Cardiac muscle cell (in vitro differentiated cells and primary cell): ENCODE measurements at regions not wholly inside any gene's neighbourhood (a gene's known extent, or its start where the extent isn't known, plus 50 kb on each side); places are given as distances from the start of the nearest gene placed in this dataset.

Experiments
- DNase-seq, 2 donors: peaks; one replicate each; pipeline versions ENCODE4 v3.0.0 to v3.0.0-alpha.2; 2010 to 2017; ENCODE audit warnings: low read depth in 1 of 2, low spot score in 1 of 2
- H3K27ac ChIP-seq: fragments of 200-600 bp; sonication (generic); 2 replicates; pipeline ENCODE4 v1.5.1; 2016
- H3K27me3 ChIP-seq: fragments of 200-600 bp; sonication (generic); 2 replicates; pipeline ENCODE4 v1.6.0; 2016; ENCODE audit warnings: control low read depth
- H3K36me3 ChIP-seq: fragments of 200-600 bp; sonication (generic); 2 replicates; pipeline ENCODE4 v1.5.1; 2016; ENCODE audit warnings: control low read depth
- H3K4me1 ChIP-seq: fragments of 200-600 bp; sonication (generic); 2 replicates; pipeline ENCODE4 v1.8.1; 2017; ENCODE audit warnings: low read depth, mild to moderate bottlenecking, mixed run types
- H3K4me3 ChIP-seq: fragments of 200-600 bp; sonication (generic); 2 replicates; pipeline ENCODE4 v1.5.1; 2016; ENCODE audit warnings: mild to moderate bottlenecking
- H3K9me3 ChIP-seq: fragments of 200-600 bp; sonication (generic); 2 replicates; pipeline ENCODE4 v1.5.1; 2017; ENCODE audit warnings: low read depth, mild to moderate bottlenecking, control low read depth
- TF ChIP-seq, protein P1 (sequence below): IDR thresholded peaks from 2 replicates; pipeline ENCODE4 v1.5.1; 2012; ENCODE audit warnings: low read depth, mild to moderate bottlenecking, low read length

DNA sequence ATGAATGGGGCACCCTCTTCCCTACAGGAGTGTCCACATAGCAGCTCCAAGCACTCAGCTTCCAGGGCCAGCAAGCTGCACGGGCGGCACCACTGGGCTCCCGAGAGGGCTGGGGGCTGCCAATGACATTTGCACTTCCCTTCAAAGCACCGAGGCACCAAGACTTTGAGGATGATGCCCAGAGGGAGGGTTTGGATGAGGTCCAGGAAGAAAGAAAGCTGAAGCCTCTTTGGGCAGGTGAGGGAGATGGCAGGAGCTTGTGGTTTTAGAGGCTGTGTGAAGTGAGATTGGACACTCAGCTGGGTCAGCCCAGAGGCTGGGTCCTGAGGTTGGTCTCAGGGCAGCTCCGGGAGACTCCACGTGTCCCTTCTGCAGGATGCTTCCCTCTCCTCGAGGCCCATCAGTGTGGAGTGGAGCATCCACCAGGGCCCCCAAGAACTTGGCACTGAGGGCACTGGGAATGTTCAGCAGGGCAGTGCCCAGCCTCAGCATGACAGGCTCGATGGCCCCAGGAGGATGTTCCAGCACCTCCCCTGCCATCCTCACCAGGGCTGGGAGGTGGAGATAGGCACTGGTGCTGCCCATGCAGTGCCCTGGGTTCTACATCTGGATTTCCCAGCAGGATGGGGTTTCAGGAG, 54.9 kb upstream of the IGFBP3 start:
- Histone ChIP-seq H3K27me3 (no peaks in the 10 kb centered on the region), H3K36me3 (no peaks in the 10 kb centered on the region), H3K4me1 (peaks cover 21% of the 10 kb centered on the region), H3K9me3 (no peaks in the 10 kb centered on the region), H3K27ac (no peak overlapping the region), H3K4me3 (no peak overlapping the region)
- TF ChIP-seq, protein P1, sequence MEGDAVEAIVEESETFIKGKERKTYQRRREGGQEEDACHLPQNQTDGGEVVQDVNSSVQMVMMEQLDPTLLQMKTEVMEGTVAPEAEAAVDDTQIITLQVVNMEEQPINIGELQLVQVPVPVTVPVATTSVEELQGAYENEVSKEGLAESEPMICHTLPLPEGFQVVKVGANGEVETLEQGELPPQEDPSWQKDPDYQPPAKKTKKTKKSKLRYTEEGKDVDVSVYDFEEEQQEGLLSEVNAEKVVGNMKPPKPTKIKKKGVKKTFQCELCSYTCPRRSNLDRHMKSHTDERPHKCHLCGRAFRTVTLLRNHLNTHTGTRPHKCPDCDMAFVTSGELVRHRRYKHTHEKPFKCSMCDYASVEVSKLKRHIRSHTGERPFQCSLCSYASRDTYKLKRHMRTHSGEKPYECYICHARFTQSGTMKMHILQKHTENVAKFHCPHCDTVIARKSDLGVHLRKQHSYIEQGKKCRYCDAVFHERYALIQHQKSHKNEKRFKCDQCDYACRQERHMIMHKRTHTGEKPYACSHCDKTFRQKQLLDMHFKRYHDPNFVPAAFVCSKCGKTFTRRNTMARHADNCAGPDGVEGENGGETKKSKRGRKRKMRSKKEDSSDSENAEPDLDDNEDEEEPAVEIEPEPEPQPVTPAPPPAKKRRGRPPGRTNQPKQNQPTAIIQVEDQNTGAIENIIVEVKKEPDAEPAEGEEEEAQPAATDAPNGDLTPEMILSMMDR: no peak
- no peak for DNase-seq

DNA sequence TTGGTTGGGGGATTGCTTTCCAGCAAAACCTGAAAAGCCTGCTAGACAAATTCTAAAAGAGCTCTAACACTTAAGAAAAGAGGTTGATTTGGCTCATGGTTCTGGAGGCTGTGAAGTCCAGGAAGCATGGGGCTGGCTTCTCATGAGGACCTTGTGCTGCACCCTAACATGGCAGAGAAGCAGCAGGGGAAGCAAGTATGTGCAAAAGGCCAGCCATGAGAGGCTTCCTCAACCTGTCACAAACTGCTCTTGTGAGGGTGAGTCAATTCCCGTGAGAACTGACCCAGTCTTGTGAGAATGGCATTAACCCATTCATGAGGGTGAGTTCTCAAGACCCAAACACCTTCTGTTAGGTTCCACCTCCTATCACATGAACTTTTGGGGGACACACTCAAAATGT, 54.3 kb upstream of the IGFBP3 start:
- Histone ChIP-seq H3K4me1 (peaks cover 21% of the 10 kb centered on the region), H3K36me3 (no peaks in the 10 kb centered on the region), H3K27me3 (no peaks in the 10 kb centered on the region), H3K9me3 (no peaks in the 10 kb centered on the region), H3K4me3 (no peak overlapping the region), H3K27ac (no peak overlapping the region)
- TF ChIP-seq, protein P1: no peak
- DNase-seq: no peak

DNA sequence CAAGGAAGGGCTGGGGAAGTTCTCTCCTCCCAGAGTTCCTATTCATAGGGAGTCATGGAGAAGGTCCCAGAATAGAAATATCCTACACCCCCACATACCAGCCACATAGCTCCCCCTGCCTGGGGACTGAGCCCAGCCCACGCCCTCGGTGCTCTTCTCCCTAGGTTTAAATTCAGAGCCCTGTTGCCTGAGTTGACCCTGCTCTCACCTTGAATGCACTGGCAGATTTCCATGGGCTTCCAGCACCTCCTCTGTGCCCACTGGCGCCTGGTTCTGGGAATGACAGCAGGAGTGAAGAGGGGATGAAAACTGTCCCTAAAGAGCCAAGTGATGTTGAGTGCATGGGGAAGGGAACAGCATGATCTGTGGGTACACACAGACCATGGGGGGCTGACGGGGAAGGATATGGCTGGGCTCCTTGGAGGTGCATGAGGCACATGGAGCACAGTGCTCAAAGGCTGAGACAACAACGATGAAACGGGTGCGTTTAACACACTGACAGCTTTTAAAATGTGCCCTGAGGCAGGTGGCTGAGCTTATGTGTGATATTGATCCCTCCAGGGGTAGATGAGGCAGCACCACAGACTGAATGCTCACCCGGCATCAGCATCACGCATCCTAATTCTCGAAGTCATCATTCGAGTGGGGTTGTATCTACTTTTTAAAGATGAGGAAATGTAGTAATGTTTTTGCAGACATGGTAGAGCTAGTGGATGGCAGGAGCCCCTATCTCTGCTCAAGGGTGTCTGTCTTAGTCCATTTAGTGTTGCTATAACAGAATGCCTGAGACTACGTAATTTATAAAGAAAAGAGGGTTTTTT, 53.7 kb upstream of the IGFBP3 start:
- no peaks in the 10 kb centered on the region for H3K36me3 ChIP-seq
- no peak for DNase-seq
- TF ChIP-seq, protein P1: no peak
- peaks cover 21% of the 10 kb centered on the region for H3K4me1 ChIP-seq
- H3K4me3 ChIP-seq: no peak overlapping the region
- H3K9me3 ChIP-seq: no peaks in the 10 kb centered on the region
- H3K27me3 ChIP-seq: no peaks in the 10 kb centered on the region
- H3K27ac ChIP-seq: no peak overlapping the region

DNA sequence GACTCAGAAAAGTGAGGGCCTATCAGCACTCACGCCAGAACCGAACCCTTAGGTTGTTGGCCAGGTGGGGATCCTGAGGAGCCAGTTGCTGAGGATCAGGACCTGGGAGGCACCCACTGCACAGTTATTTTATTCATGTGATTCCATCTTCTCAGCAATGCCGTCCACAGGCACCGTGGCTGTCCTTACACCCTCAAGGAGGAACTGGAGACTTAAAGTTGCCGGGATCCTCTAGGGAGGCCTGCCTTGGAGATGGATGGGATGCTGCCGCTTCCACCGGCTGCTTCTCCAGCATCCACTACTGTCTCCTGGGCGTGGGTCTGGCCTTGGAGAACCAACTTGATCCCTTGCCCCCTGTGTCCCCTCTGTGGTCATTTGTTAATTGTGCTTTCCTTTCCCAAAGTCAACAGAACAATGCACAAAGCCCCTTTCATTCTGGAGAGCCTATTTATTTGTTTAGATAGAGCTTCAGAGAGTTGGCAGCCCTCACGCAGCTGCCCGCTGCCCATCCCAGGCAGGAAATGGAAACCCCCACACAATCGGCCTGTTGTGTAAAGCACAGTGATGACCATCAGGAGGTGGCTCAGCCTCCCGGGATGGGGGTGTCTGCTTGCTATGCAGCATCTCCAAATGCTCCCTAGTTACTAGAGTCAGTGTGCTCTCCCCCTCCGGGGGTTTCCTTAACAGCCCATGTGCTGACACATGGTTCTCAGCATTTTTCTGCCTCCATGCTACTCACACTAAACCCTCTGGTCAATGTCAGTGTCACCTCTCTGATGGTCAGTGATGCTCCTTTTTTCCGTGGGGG, 52.9 kb upstream of the IGFBP3 start:
- TF ChIP-seq, protein P1: no peak
- Histone ChIP-seq H3K27ac (no peak overlapping the region), H3K27me3 (no peaks in the 10 kb centered on the region), H3K9me3 (no peaks in the 10 kb centered on the region), H3K36me3 (no peaks in the 10 kb centered on the region), H3K4me1 (peaks cover 21% of the 10 kb centered on the region), H3K4me3 (no peak overlapping the region)
- peak; percentile 50 to 67 for DNase-seq

DNA sequence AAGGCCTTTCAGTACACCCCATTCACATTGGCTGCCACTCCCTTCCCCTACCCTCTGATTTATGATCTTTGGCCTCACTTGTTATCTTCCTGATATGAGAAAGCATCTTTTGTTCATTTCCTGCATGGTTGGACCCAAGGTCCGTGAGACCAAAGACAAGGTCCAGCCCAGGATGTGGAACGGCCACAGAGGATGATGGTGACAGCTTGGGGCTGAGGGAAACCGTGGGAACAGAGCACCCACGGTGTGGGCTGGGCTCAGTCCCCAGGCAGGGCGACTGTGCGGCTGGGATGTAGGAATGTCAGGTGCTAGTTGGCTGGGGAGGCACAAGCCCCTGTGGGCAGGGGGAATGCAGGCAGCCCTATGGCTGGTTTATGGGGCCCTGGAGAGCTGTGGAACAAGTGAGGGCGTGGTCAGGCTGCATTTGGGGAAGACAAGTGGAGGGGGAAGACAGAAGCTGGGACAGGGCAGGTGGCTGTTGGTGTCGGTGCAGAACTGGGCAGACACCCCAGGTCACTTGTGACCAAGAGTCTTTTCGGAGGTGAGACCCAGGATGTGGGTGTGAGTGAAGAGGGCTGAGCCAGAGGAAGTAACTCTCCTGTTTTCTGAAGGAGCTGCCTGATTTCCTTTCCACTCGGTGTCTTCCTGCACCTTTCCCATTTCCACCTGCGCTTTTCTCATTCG, 51.7 kb upstream of the IGFBP3 start:
- no peaks in the 10 kb centered on the region for H3K9me3 ChIP-seq
- H3K27ac ChIP-seq: no peak overlapping the region
- no peak for DNase-seq
- H3K4me1 ChIP-seq: peaks cover 10% of the 10 kb centered on the region
- H3K36me3 ChIP-seq: no peaks in the 10 kb centered on the region
- H3K4me3 ChIP-seq: no peak overlapping the region
- no peaks in the 10 kb centered on the region for H3K27me3 ChIP-seq
- TF ChIP-seq, protein P1: no peak
